NCI-H146 treated with DMSO at 0.1 percent for 48 hours (cell line): ENCODE measurements at regions not wholly inside any gene's neighbourhood (a gene's known extent, or its start where the extent isn't known, plus 50 kb on each side); places are given as distances from the start of the nearest gene placed in this dataset.
"Not testable (repeated sequence)": the region's sequence is repeated elsewhere in the genome, so short reads cannot be mapped to it uniquely, and the experiment has no call there.

ENCODE experiments used
- DNase-seq: peaks from one replicate; lab custom pipeline; 2025; ENCODE audit not compliant: unreplicated experiment; lab: John Stamatoyannopoulos, UW

- no peak for DNase-seq
These were observed 327.0 kb upstream of the TNC start for GRCh38 chr9:115444959-115445358.

GRCh38 chr9:115445655-115446054, 327.7 kb upstream of the TNC start:
- no peak for DNase-seq

- no peak for DNase-seq
These were observed 338.6 kb upstream of the TNC start for GRCh38 chr9:115456515-115456914.

GRCh38 chr9:115461280-115461679, 343.3 kb upstream of the TNC start:
- no peak for DNase-seq

GRCh38 chr9:115462623-115463022, 344.7 kb upstream of the TNC start:
- DNase-seq, result no peak

GRCh38 chr9:115466756-115467155, 348.8 kb upstream of the TNC start:
- no peak for DNase-seq

- no peak for DNase-seq
These were observed 351.9 kb upstream of the TNC start for GRCh38 chr9:115469841-115470240.

- not testable (repeated sequence) for DNase-seq
These were observed 355.1 kb upstream of the TNC start for GRCh38 chr9:115473032-115473431.

- DNase-seq, result no peak
These were observed 363.8 kb upstream of the TNC start for GRCh38 chr9:115481769-115482168.

- DNase-seq, result no peak
These were observed 364.8 kb upstream of the TNC start for GRCh38 chr9:115482747-115483146.

- no peak for DNase-seq
These were observed 374.9 kb upstream of the TNC start for GRCh38 chr9:115492869-115493268.

GRCh38 chr9:115494393-115494792, 376.4 kb upstream of the TNC start:
- no peak for DNase-seq

GRCh38 chr9:115495052-115495635, 377.2 kb upstream of the TNC start:
- no peak for DNase-seq

GRCh38 chr9:115495836-115496235, 377.9 kb upstream of the TNC start:
- DNase-seq, result no peak

GRCh38 chr9:115498303-115498702, 380.3 kb upstream of the TNC start:
- DNase-seq, result no peak

- DNase-seq, result no peak
These were observed 389.2 kb upstream of the TNC start for GRCh38 chr9:115507148-115507547.

GRCh38 chr9:115513148-115513547, 395.2 kb upstream of the TNC start:
- no peak for DNase-seq

- no peak for DNase-seq
These were observed 396.5 kb upstream of the TNC start for GRCh38 chr9:115514454-115514853.

- DNase-seq, result no peak
These were observed 399.5 kb upstream of the TNC start for GRCh38 chr9:115517335-115518075.

- DNase-seq, result no peak
These were observed 402.7 kb upstream of the TNC start for GRCh38 chr9:115520646-115521045.

GRCh38 chr9:115522912-115523311, 405.0 kb upstream of the TNC start:
- DNase-seq, result no peak

GRCh38 chr9:115524453-115525059, 406.6 kb upstream of the TNC start:
- no peak for DNase-seq
